NCI-H526 treated with DMSO at 0.1 percent for 48 hours (cell line): ENCODE measurements at regions not wholly inside any gene's neighbourhood (a gene's known extent, or its start where the extent isn't known, plus 50 kb on each side); places are given as distances from the start of the nearest gene placed in this dataset.

Source experiments
- DNase-seq: peaks from one replicate; lab custom pipeline; 2025; lab: John Stamatoyannopoulos, UW

DNA sequence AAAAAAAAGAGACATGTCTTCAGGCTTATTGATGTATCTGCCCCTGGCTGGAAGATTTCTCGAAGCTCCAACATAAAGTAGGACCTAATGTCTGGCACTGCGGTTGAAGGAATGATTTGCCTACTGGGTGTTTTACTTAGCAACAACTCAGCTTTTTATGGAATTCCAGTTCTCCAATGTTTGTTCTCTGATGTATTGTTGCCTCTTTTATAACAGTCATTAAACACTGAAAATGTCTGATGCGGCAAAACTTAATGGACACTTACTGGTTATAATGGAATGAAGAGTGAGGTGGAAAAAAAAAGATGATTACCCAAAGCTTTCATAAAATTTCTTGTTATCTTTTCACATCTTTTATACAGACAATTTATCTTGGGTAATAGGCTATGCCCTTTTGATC lies 75.6 kb upstream of the ZFP42 start:
- no peak for DNase-seq

DNA sequence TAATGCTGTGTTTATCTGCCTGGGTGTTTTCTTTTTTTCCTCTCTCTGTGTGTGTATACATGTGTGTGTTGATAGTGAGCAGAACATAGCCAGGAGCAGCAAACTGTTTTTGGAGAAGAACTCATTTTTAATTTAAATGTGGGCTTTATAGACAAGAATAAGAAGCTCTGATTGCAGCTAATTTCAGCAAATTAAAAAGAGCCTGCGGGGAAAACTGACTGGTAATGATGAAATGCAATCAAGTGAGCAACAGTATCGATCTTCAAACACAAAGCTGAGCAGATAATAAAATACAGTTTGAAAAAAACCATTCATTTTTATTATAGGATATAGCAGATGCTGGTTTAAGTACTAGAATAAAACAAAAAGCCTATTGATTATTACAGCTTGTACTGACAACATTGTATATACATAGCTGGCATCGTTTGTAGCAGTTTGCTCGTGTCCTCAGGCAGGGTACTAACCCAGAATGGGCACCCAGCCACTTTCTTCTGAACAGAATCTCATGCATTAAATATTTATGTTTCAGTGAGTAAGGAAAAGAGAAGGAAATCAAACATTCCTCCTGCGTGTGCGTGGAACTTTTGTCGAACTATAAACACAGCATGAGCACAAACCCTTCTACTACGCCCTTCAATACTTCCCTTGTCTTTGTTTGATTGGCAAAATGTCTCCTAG lies 73.5 kb upstream of the ZFP42 start:
- DNase-seq, result no peak

DNA sequence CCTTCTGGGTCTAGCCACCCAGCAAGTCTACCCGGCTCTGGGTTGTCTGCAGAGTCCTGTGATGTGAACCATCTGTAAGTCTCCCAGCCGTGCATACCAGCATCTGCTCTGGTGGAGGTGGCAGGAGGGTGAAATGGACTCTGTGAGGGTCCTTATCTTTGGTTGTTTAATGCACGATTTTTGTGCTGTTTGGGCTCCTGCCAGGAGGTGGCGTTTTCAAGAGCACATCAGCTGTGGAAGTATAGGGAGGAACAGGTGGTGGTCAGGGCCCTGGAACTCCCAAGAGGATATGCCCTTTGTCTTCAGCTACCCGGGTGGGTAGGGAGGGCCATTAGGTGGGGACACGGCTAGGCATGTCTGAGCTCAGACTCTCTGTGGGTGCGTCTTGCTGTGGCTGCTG lies 66.5 kb upstream of the ZFP42 start:
- DNase-seq, result no peak

DNA sequence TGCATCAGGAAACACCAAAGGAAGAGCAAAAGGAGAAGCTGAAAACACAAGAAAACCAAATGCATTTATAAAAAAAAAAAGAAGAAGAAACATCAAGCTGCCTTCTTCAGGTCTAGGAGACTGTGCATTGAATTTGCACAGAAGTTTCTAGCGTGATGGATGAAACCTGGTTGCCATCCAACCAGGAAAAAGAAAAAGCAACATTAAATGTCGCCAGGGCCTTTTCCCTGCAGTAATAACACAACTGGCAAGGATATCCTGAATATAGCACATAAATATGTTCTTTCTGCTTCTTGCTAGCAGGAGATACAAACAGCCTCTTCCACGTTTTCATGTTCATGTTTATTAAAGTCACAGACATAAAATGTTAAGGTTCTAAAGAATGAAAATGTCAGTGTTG lies 60.8 kb upstream of the ZFP42 start:
- no peak for DNase-seq

- no peak for DNase-seq
These were observed 58.0 kb upstream of the ZFP42 start for GRCh38 chr4:187937557-187937956.

DNA sequence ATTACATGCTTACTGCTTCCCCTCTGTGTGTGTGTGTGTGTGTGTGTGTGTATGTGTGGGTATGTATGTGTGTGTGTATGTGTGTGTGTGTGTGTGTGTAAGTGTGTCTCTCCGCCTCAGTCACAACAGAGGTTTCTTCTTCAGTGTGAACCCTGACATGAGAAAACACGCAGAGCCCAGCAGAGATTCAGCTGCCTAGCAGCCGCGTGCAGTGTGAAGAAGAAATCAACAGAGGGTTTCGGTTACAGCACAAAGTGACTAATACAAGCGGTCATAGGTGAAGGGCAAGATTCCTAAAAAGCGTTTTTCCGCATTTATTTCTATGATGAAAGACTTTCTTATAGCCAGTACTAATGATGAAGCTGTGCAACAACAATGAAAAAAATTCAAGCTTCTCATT lies 55.3 kb upstream of the ZFP42 start:
- DNase-seq, result no peak

DNA sequence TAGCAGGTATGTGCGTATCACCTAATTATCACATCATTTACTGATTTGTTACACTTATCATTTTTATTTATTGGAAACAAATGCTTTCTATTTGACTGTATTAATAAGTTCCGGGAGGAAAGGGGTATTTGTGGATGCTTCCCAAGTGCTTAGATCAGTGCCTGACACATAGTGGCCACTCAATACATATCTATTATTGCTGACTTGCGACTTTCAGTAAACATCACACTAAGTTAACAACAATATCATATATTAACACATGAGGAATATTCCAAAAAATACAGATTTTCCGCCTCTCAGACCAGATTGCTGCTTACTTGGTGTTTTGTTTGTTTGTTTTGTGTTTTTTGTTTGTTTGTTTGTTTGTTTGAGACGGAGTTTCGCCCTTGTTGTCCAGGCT lies 52.6 kb upstream of the ZFP42 start:
- no peak for DNase-seq

DNA sequence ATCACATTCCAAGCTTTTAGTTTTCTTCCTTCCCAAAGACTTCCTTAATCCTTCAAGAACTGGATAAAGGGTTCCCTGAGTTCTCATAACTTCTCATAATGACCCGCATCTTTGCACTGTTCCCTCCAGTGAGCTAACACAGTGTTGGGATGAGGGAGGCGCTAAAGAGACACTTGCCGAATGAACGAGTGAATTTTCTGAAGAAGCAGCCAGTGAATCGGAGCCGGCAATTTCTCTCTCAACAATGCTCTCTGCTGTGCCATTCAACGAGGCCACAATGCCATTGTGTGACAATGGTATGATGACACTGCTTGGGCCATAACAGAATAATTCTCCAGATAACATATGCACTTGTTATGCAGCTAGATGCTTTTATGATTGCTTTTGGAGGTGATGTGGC lies 51.4 kb upstream of the ZFP42 start:
- DNase-seq, result no peak
